ENCODE measurements at regions not wholly inside any gene's neighbourhood (a gene's known extent, or its start where the extent isn't known, plus 50 kb on each side); places are given as distances from the start of the nearest gene placed in this dataset.

DNA sequence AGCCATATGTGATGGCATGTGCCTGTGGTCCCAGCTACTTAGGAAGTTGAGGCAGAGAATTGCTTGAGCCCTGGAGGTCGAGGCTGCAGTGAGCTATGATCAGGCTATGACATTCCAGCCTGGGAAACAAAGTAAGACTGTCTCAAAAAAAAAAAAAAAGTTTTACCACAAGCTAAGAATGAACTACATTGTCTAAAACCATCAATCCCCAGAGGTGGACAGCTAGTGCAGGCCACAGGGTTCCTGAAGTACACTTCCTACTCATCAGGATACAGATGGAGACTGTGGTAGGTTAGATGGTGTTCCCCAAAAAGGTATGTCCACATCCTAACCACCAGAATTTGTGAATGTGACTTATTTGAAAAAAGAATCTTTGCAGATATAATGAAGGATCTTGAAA lies 63.5 kb upstream of the DOCK9 start:
- no peak overlapping the region for H3K9ac ChIP-seq (ENCODE audit: low read length)
- H3K79me1 ChIP-seq (ENCODE audit: low read length): no peaks in the 10 kb centered on the region
- H2BK120ac ChIP-seq (ENCODE audit: low read depth, low read length): no peak overlapping the region
- no CpG with 5 or more reads among the region's 1 CpG for WGBS (ENCODE audit: extremely low coverage, insufficient coverage, low lambda C conversion rate)
- H3K36me3 ChIP-seq (ENCODE audit: control insufficient read depth, insufficient read depth, low read length): no peaks in the 10 kb centered on the region
- H3K79me2 ChIP-seq (ENCODE audit: control insufficient read depth, insufficient read depth, low read length): no peaks in the 10 kb centered on the region
- H3K4me2 ChIP-seq (ENCODE audit: low read length): no peak overlapping the region
- H2AK5ac ChIP-seq (ENCODE audit: low read length): no peak overlapping the region
- DNase-seq: no peak
- H3K18ac ChIP-seq (ENCODE audit: low read length): no peak overlapping the region
- no peak overlapping the region for H3K4me3 ChIP-seq (ENCODE audit: low read length)
- H2BK15ac ChIP-seq (replicated peaks; ENCODE audit: low read depth): no peak overlapping the region
- no peak overlapping the region for H3K23ac ChIP-seq (ENCODE audit: low read length)
- no peak overlapping the region for H4K5ac ChIP-seq (ENCODE audit: low read length)
- no peak overlapping the region for H3K27ac ChIP-seq (ENCODE audit: low read depth, low read length)
- H3K4me1 ChIP-seq (ENCODE audit: control insufficient read depth, low read depth, low read length): no peaks in the 10 kb centered on the region
- no peak overlapping the region for H2BK5ac ChIP-seq (ENCODE audit: low read length)
- H3K4ac ChIP-seq (ENCODE audit: low read depth, low read length): no peak overlapping the region
- no peak overlapping the region for H3K56ac ChIP-seq (ENCODE audit: low read length)
- no peak overlapping the region for H4K8ac ChIP-seq (ENCODE audit: low read depth, low read length)
- H3K27me3 ChIP-seq (ENCODE audit: insufficient read depth, low read length, poor library complexity): no peaks in the 10 kb centered on the region

GRCh38 chr13:99041788-99042187 lies 63.9 kb upstream of the DOCK9 start:
- no peak for DNase-seq
- Histone ChIP-seq H3K27me3 (ENCODE audit: insufficient read depth, low read length, poor library complexity) (no peaks in the 10 kb centered on the region), H3K18ac (ENCODE audit: low read length) (no peak overlapping the region), H3K4me1 (ENCODE audit: control insufficient read depth, low read depth, low read length) (no peaks in the 10 kb centered on the region), H2AK5ac (ENCODE audit: low read length) (no peak overlapping the region), H3K9ac (ENCODE audit: low read length) (no peak overlapping the region), H3K23ac (ENCODE audit: low read length) (no peak overlapping the region), H4K8ac (ENCODE audit: low read depth, low read length) (no peak overlapping the region), H3K4me3 (ENCODE audit: low read length) (no peak overlapping the region), H2BK5ac (ENCODE audit: low read length) (no peak overlapping the region), H3K79me2 (ENCODE audit: control insufficient read depth, insufficient read depth, low read length) (no peaks in the 10 kb centered on the region), H3K36me3 (ENCODE audit: control insufficient read depth, insufficient read depth, low read length) (no peaks in the 10 kb centered on the region), H3K27ac (ENCODE audit: low read depth, low read length) (no peak overlapping the region), H2BK15ac (replicated peaks; ENCODE audit: low read depth) (no peak overlapping the region), H2BK120ac (ENCODE audit: low read depth, low read length) (no peak overlapping the region), H3K56ac (ENCODE audit: low read length) (no peak overlapping the region), H3K79me1 (ENCODE audit: low read length) (no peaks in the 10 kb centered on the region), H4K5ac (ENCODE audit: low read length) (no peak overlapping the region), H3K4ac (ENCODE audit: low read depth, low read length) (no peak overlapping the region), H3K4me2 (ENCODE audit: low read length) (no peak overlapping the region)
- WGBS (ENCODE audit: extremely low coverage, insufficient coverage, low lambda C conversion rate): no CpG with 5 or more reads among the region's 5 CpGs

DNA sequence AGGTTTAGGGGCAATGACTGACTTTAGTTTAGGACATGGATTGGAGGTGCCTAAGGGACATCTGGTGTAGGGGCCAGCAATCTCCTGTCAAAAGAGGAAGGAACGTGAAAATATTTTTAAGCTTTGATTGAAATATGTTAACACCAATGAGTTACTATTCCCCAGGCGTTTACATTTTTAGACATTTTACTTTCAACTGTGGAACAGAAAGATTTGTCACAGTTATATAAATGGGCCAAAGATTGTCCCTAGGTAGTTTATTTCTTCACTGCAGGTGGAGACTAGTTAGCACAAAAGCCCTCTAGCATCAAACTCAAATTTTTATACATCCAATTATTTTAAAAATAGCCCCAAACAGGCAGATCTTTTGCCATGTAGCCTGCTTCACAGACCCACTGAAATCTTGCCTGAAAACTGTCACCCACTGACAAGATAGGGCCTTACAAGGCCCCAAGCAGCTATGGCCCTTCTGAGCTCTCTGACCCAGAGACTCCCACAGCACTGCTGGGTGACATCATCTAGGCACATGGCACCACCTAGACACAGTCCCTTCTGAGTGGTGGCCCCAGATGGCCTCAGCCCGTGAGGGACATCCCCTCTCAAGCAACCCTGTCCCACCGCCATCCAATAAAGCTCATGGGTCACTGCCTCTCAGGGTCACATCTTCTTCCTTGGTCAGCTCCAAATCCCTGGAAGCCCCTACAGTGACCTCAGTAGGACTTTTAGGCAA lies 64.8 kb upstream of the DOCK9 start:
- no CpG with 5 or more reads among the region's 4 CpGs for WGBS (ENCODE audit: extremely low coverage, insufficient coverage, low lambda C conversion rate)
- H3K27ac ChIP-seq (ENCODE audit: low read depth, low read length): no peak overlapping the region

DNA sequence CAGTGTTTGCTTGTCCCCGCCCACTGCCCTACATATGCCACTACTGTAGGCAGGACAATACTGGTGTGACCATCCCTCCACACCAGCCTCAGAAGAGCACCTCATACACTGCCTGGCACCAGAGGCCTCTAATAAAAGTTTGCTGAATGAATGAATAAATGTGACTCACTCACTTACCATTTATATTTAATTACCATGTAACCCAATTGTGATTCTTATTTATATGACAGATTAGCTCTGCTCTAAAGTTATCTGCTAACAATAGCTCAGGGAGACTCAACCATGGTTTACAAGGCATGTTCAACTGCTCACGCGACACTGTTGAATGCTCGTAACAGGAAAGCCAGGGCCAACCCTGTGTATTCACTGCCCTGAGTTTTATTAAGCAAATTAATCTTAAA lies 66.0 kb upstream of the DOCK9 start:
- Histone ChIP-seq H3K9ac (ENCODE audit: low read length) (no peak overlapping the region), H3K56ac (ENCODE audit: low read length) (no peak overlapping the region), H3K27me3 (ENCODE audit: insufficient read depth, low read length, poor library complexity) (no peaks in the 10 kb centered on the region), H3K4me1 (ENCODE audit: control insufficient read depth, low read depth, low read length) (no peaks in the 10 kb centered on the region), H2AK5ac (ENCODE audit: low read length) (no peak overlapping the region), H3K27ac (ENCODE audit: low read depth, low read length) (no peak overlapping the region), H2BK15ac (replicated peaks; ENCODE audit: low read depth) (no peak overlapping the region), H3K36me3 (ENCODE audit: control insufficient read depth, insufficient read depth, low read length) (no peaks in the 10 kb centered on the region), H2BK120ac (ENCODE audit: low read depth, low read length) (no peak overlapping the region), H4K8ac (ENCODE audit: low read depth, low read length) (no peak overlapping the region), H3K79me2 (ENCODE audit: control insufficient read depth, insufficient read depth, low read length) (no peaks in the 10 kb centered on the region), H4K5ac (ENCODE audit: low read length) (no peak overlapping the region), H3K79me1 (ENCODE audit: low read length) (no peaks in the 10 kb centered on the region), H3K4ac (ENCODE audit: low read depth, low read length) (no peak overlapping the region), H2BK5ac (ENCODE audit: low read length) (no peak overlapping the region), H3K4me2 (ENCODE audit: low read length) (no peak overlapping the region), H3K18ac (ENCODE audit: low read length) (no peak overlapping the region), H3K23ac (ENCODE audit: low read length) (no peak overlapping the region), H3K4me3 (ENCODE audit: low read length) (no peak overlapping the region)
- no peak for DNase-seq
- WGBS (ENCODE audit: extremely low coverage, insufficient coverage, low lambda C conversion rate): no CpG with 5 or more reads among the region's 4 CpGs

More for the DNA sequence above, 64.8 kb upstream of the DOCK9 start:
- no peaks in the 10 kb centered on the region for H3K79me2 ChIP-seq (ENCODE audit: control insufficient read depth, insufficient read depth, low read length)
- no peaks in the 10 kb centered on the region for H3K79me1 ChIP-seq (ENCODE audit: low read length)
- H2BK15ac ChIP-seq (replicated peaks; ENCODE audit: low read depth): no peak overlapping the region
- no peak overlapping the region for H3K4me2 ChIP-seq (ENCODE audit: low read length)
- H3K23ac ChIP-seq (ENCODE audit: low read length): no peak overlapping the region
- no peaks in the 10 kb centered on the region for H3K36me3 ChIP-seq (ENCODE audit: control insufficient read depth, insufficient read depth, low read length)
- no peak overlapping the region for H3K56ac ChIP-seq (ENCODE audit: low read length)
- H4K8ac ChIP-seq (ENCODE audit: low read depth, low read length): no peak overlapping the region
- no peak overlapping the region for H2BK5ac ChIP-seq (ENCODE audit: low read length)
- no peaks in the 10 kb centered on the region for H3K27me3 ChIP-seq (ENCODE audit: insufficient read depth, low read length, poor library complexity)
- no peak overlapping the region for H3K4me3 ChIP-seq (ENCODE audit: low read length)
- no peak overlapping the region for H2AK5ac ChIP-seq (ENCODE audit: low read length)
- H3K4me1 ChIP-seq (ENCODE audit: control insufficient read depth, low read depth, low read length): no peaks in the 10 kb centered on the region
- H2BK120ac ChIP-seq (ENCODE audit: low read depth, low read length): no peak overlapping the region
- no peak overlapping the region for H3K9ac ChIP-seq (ENCODE audit: low read length)
- no peak overlapping the region for H3K18ac ChIP-seq (ENCODE audit: low read length)
- H3K4ac ChIP-seq (ENCODE audit: low read depth, low read length): no peak overlapping the region
- no peak overlapping the region for H4K5ac ChIP-seq (ENCODE audit: low read length)
- DNase-seq: no peak

- Histone ChIP-seq H3K9ac (ENCODE audit: low read length) (no peak overlapping the region), H2BK5ac (ENCODE audit: low read length) (no peak overlapping the region), H3K23ac (ENCODE audit: low read length) (no peak overlapping the region), H3K79me1 (ENCODE audit: low read length) (no peaks in the 10 kb centered on the region), H3K27ac (ENCODE audit: low read depth, low read length) (no peak overlapping the region), H2AK5ac (ENCODE audit: low read length) (no peak overlapping the region), H3K27me3 (ENCODE audit: insufficient read depth, low read length, poor library complexity) (no peaks in the 10 kb centered on the region), H2BK120ac (ENCODE audit: low read depth, low read length) (no peak overlapping the region), H3K4me3 (ENCODE audit: low read length) (no peak overlapping the region), H4K5ac (ENCODE audit: low read length) (no peak overlapping the region), H3K4me2 (ENCODE audit: low read length) (no peak overlapping the region), H3K36me3 (ENCODE audit: control insufficient read depth, insufficient read depth, low read length) (no peaks in the 10 kb centered on the region), H3K18ac (ENCODE audit: low read length) (no peak overlapping the region), H3K79me2 (ENCODE audit: control insufficient read depth, insufficient read depth, low read length) (no peaks in the 10 kb centered on the region), H3K4me1 (ENCODE audit: control insufficient read depth, low read depth, low read length) (no peaks in the 10 kb centered on the region), H2BK15ac (replicated peaks; ENCODE audit: low read depth) (no peak overlapping the region), H4K8ac (ENCODE audit: low read depth, low read length) (no peak overlapping the region), H3K4ac (ENCODE audit: low read depth, low read length) (no peak overlapping the region), H3K56ac (ENCODE audit: low read length) (no peak overlapping the region)
- WGBS (ENCODE audit: extremely low coverage, insufficient coverage, low lambda C conversion rate): no CpG with 5 or more reads among the region's 4 CpGs
- DNase-seq: no peak
Observed at GRCh38 chr13:99044764-99045163, 66.9 kb upstream of the DOCK9 start.

- WGBS (ENCODE audit: extremely low coverage, insufficient coverage, low lambda C conversion rate): no CpG with 5 or more reads among the region's 1 CpG
- Histone ChIP-seq H3K23ac (ENCODE audit: low read length) (no peak overlapping the region), H3K27ac (ENCODE audit: low read depth, low read length) (no peak overlapping the region), H3K4me3 (ENCODE audit: low read length) (no peak overlapping the region), H2BK15ac (replicated peaks; ENCODE audit: low read depth) (no peak overlapping the region), H3K4me2 (ENCODE audit: low read length) (no peak overlapping the region), H3K9ac (ENCODE audit: low read length) (no peak overlapping the region), H3K4ac (ENCODE audit: low read depth, low read length) (no peak overlapping the region), H3K79me2 (ENCODE audit: control insufficient read depth, insufficient read depth, low read length) (no peaks in the 10 kb centered on the region), H3K79me1 (ENCODE audit: low read length) (no peaks in the 10 kb centered on the region), H3K4me1 (ENCODE audit: control insufficient read depth, low read depth, low read length) (no peaks in the 10 kb centered on the region), H2BK5ac (ENCODE audit: low read length) (no peak overlapping the region), H2AK5ac (ENCODE audit: low read length) (no peak overlapping the region), H3K36me3 (ENCODE audit: control insufficient read depth, insufficient read depth, low read length) (no peaks in the 10 kb centered on the region), H2BK120ac (ENCODE audit: low read depth, low read length) (no peak overlapping the region), H4K8ac (ENCODE audit: low read depth, low read length) (no peak overlapping the region), H3K27me3 (ENCODE audit: insufficient read depth, low read length, poor library complexity) (no peaks in the 10 kb centered on the region), H4K5ac (ENCODE audit: low read length) (no peak overlapping the region), H3K56ac (ENCODE audit: low read length) (no peak overlapping the region), H3K18ac (ENCODE audit: low read length) (no peak overlapping the region)
- DNase-seq: no peak
Observed at GRCh38 chr13:99045396-99045795, 67.5 kb upstream of the DOCK9 start.

All from mesendoderm (in vitro differentiated cells).